IMR-90 (cell line): ENCODE measurements at regions not wholly inside any gene's neighbourhood (a gene's known extent, or its start where the extent isn't known, plus 50 kb on each side); places are given as distances from the start of the nearest gene placed in this dataset.

ENCODE experiments used
- BHLHE40 ChIP-seq: fragments of 150-350 bp; IDR thresholded peaks from 2 replicates; pipeline ENCODE4 v1.6.1; 2016; ENCODE audit warnings: mild to moderate bottlenecking, low read depth, low read length
- CEBPB ChIP-seq: IDR thresholded peaks from 2 replicates; pipeline ENCODE4 v1.6.1; 2012; ENCODE audit warnings: low read depth, low read length, improper control_type of control experiment
- ELK1 ChIP-seq: fragments of 150-350 bp; IDR thresholded peaks from 2 replicates; pipeline ENCODE4 v1.6.1; 2016; ENCODE audit warnings: low read depth, mild to moderate bottlenecking, low read length, moderate library complexity, borderline replicate concordance
- FOS ChIP-seq: fragments of 150-350 bp; IDR thresholded peaks from 2 replicates; pipeline ENCODE4 v1.6.1; 2016; ENCODE audit warnings: low read depth, low read length
- MAFK ChIP-seq: IDR thresholded peaks from 2 replicates; pipeline ENCODE4 v1.6.1; 2012; ENCODE audit warnings: low read depth, low read length, improper control_type of control experiment
- MAZ ChIP-seq: IDR thresholded peaks from 2 replicates; pipeline ENCODE4 v1.6.1; 2012; ENCODE audit warnings: low read depth, mild to moderate bottlenecking, low read length, improper control_type of control experiment, moderate library complexity, borderline replicate concordance
- MXI1 ChIP-seq: IDR thresholded peaks from 2 replicates; pipeline ENCODE4 v1.6.1; 2012; ENCODE audit warnings: low read depth, mild to moderate bottlenecking, low read length, moderate library complexity, borderline replicate concordance
- NFE2L2 ChIP-seq: fragments of 150-350 bp; IDR thresholded peaks from 2 replicates; pipeline ENCODE4 v1.6.1; 2016; ENCODE audit warnings: low read depth, mild to moderate bottlenecking, low read length
- POLR2A ChIP-seq: IDR thresholded peaks from 2 replicates; pipeline ENCODE4 v1.6.1; 2012; ENCODE audit warnings: mild to moderate bottlenecking, low read depth, low read length
- RAD21 ChIP-seq: IDR thresholded peaks from 2 replicates; pipeline ENCODE4 v1.6.1; 2012; ENCODE audit warnings: low read length, improper control_type of control experiment
- RFX5 ChIP-seq: IDR thresholded peaks from 2 replicates; pipeline ENCODE4 v1.8.0; 2012; ENCODE audit warnings: low read depth, mild to moderate bottlenecking, low read length, moderate library complexity
- SMC3 ChIP-seq: fragments of 150-350 bp; IDR thresholded peaks from 2 replicates; pipeline ENCODE4 v1.6.1; 2016; ENCODE audit warnings: low read depth, mild to moderate bottlenecking, antibody characterized with exemption, low read length, moderate library complexity
- TF ChIP-seq, protein P1 (sequence below): conservative IDR thresholded peaks from 2 replicates; pipeline ENCODE4 v1.5.1; 2012; ENCODE audit warnings: mild to moderate bottlenecking, low read depth, low read length, improper control_type of control experiment

DNA sequence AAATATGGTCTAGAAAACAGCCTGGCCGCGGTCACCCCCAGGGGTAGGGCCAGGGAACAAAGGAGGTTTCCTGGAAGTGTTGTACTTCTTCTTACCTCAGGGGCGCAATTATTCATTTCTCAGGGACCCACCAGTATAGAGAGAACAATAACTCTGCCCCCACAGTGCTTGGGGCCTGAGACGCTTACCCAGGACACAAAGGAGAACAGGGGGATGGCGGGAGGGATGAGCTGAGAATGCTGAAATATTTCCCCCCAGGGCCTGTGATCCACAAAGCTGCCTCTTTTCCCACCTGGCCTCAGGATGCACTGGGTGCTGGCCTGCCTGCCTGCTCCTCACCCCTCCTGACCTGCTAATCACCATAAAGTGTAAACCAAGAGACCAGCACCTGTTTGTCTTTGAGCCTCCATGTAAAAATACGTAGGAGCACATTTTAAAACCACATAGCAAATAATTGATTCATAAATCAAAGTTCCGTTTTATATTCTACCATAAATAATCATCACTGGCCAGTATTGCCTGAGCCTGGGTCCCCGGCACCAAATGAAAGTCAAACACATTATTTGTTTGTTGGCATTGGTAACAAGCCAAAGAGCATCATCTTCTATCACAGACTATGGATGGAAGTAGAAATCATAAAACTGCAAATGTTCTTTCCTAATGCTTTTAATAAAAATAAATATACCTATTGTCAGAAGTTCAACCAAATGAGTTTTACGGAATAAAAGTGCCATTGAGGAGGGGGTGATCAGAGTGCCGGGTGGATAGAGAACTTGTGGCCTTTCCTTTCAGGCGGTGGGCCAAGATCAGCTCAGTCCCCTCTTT, 67.3 kb upstream of the RMDN2 start:
- no peak for TF ChIP-seq FOS
- TF ChIP-seq, protein P1, sequence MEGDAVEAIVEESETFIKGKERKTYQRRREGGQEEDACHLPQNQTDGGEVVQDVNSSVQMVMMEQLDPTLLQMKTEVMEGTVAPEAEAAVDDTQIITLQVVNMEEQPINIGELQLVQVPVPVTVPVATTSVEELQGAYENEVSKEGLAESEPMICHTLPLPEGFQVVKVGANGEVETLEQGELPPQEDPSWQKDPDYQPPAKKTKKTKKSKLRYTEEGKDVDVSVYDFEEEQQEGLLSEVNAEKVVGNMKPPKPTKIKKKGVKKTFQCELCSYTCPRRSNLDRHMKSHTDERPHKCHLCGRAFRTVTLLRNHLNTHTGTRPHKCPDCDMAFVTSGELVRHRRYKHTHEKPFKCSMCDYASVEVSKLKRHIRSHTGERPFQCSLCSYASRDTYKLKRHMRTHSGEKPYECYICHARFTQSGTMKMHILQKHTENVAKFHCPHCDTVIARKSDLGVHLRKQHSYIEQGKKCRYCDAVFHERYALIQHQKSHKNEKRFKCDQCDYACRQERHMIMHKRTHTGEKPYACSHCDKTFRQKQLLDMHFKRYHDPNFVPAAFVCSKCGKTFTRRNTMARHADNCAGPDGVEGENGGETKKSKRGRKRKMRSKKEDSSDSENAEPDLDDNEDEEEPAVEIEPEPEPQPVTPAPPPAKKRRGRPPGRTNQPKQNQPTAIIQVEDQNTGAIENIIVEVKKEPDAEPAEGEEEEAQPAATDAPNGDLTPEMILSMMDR = no peak
- TF ChIP-seq SMC3 = no peak
- TF ChIP-seq NFE2L2 = no peak
- no peak for TF ChIP-seq MXI1
- TF ChIP-seq BHLHE40 = no peak
- TF ChIP-seq MAFK = no peak
- no peak for TF ChIP-seq POLR2A
- TF ChIP-seq RAD21 = no peak
- no peak for TF ChIP-seq MAZ
- TF ChIP-seq CEBPB = no peak
- no peak for TF ChIP-seq ELK1
- no peak for TF ChIP-seq RFX5
